ENCODE measurements at regions not wholly inside any gene's neighbourhood (a gene's known extent, or its start where the extent isn't known, plus 50 kb on each side); places are given as distances from the start of the nearest gene placed in this dataset.

- peak; percentile 66 for DNase-seq
Measured at GRCh38 chr2:7292154-7292691, 375.0 kb downstream of the RNF144A start.

- no peak for DNase-seq
Measured at GRCh38 chr2:7309582-7309981, 392.4 kb downstream of the RNF144A start.

GRCh38 chr2:7324706-7325105 is 407.5 kb downstream of the RNF144A start:
- no peak for DNase-seq

- no peak for DNase-seq
Measured at GRCh38 chr2:7325186-7325585, 408.0 kb downstream of the RNF144A start.

- no peak for DNase-seq
Measured at GRCh38 chr2:7329465-7329864, 412.3 kb downstream of the RNF144A start.

DNA sequence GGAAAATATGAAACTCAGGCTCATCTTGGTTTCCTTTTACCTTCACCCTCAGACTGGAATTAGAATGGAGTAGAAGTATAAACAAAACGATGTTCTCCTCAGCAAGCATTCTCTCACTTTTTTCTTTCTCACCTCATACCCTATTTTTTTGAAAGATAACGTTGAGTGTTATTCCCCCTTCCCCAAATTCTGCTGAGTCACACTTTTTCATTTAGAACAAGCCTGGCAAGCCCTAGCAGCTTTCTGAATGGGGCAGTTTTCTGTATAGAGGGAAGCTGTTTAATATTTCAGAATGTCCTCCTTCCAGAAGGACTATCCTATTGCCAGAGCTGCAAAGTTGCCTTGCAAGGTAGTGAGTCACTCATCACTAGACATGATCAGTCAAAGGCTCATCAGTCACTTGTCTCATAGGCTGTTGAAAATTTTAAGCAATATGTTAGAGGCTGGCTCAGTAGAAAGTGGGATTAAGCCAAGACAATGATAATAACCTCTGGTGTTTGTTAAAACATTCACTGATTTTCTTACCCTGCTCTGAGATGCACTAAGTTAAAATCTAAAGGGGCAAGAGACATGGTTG is 416.1 kb downstream of the RNF144A start:
- no peak for DNase-seq

DNA sequence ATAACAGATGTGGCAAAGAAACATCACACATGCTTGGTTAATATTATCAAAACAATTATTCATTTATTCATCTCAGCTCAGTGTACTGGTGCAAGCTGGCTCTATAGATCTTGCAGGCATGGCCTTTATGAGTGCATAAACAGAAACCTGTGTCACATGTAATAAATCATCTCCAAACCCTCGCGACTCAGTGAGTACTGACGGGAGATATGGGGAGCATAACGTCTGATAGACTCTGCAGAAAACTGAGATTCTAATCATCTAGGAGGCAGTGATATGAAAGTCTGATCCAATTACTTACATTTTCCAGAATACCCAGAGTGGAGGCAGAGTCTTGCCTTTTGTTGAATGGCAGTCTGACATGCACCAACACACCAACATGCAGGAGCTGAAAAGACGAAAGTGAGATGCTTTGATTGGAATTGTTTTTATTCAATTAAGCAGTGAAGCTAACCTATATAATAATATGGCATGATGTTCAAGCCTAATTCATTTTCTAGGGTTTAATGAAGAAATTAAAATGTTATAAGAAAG is 416.8 kb downstream of the RNF144A start:
- no peak for DNase-seq

- no peak for DNase-seq
Measured at GRCh38 chr2:7338961-7339360, 421.7 kb downstream of the RNF144A start.

DNA sequence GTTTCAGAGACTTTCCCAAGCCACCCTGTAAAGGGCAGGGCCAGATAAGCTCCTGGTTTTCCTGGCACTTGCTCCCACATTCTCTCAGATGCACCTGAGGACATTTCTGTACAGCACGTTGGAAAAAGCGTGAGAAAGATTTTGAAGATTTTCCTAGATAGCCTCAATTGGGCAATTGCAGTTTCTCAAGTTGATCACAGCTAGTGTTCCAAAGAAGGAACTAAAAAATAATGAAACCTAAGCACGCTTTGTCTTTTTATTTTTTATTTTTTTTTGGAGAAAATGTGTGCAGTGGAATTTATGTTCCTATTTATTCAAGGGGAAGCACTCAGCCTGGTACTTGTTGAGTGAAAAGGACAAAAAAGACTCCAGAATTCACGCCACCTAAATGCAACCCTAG is 429.1 kb downstream of the RNF144A start:
- DNase-seq, result no peak

DNA sequence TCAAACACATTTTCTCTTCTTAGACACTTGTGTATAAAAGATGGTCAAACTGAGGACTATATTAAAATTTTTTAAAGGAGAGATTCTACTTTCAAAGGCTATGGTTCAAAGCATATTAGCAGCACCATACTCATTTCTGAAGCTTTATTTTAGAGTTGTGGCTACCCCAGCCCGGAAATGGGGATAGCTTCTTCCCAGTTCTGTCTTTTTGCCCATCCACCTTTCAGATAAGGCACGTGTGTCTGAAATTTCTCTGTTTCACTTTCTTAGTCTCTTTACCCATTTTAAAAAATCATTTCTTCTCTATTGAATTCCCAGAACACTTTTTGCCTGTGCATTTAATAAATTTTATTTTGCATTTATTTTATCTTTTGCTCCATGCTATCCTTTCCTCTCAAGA is 431.5 kb downstream of the RNF144A start:
- DNase-seq, result no peak

DNA sequence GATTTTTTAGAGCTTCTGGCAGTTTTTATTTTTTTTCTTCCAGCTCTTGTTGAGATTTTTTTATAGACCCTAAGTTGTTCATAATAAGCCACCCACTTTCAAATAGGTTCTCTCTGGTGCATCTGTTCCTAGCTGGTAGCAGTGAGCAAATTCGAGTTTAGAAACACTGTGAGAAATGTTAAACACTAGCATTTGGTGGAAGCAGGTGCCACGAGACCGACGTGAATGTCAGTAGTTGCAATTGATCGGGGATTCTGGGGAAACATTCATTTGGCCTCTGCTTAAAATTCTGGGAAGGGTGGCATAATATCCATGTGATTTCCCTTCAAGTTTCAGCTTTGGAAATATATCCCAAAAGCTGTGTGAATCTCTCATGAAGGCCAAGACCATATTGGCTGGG is 435.0 kb downstream of the RNF144A start:
- DNase-seq, result no peak

DNA sequence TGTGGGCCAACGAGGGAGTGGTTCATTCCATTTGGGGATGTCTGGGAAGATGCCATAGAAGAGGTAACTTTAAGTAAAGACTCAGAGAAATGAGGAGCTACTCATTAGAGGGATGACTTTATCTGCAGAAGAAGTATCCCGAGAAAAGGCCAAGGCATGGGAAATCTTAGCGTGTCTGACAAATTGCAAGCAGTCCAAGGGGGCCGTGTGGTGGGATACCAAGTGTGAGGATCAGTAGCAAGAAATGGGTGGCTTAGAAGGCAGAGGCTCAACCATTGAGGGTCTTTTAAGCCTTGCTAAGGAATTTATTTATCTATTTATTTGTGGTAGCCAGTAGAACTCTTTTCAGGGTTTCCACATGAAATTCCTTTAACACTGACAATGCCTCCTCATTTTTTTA is 436.4 kb downstream of the RNF144A start:
- DNase-seq, result no peak

DNA sequence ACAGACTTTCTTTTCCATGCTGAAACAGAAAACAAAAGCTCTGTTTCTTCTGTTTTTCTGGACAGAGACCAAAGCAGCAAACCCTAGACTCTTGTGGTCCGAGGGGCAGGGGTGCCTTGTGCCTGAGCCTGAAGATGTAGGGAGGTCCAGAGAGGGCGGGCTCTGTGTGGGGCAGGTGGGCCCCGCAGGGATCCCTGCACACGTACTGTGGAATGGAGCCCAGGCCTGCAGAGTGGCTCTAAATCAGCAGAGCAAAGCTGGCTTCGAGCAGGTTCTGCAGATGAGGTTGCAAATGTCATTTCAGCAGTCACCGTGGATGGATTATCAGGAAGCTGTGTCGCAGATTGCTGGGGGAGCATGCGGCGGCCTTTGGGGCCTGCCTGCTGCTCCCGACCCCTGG is 438.6 kb downstream of the RNF144A start:
- DNase-seq, result no peak

GRCh38 chr2:7356909-7357584 is 439.8 kb downstream of the RNF144A start:
- no peak for DNase-seq

- no peak for DNase-seq
Measured at GRCh38 chr2:7357993-7358392, 440.8 kb downstream of the RNF144A start.

DNA sequence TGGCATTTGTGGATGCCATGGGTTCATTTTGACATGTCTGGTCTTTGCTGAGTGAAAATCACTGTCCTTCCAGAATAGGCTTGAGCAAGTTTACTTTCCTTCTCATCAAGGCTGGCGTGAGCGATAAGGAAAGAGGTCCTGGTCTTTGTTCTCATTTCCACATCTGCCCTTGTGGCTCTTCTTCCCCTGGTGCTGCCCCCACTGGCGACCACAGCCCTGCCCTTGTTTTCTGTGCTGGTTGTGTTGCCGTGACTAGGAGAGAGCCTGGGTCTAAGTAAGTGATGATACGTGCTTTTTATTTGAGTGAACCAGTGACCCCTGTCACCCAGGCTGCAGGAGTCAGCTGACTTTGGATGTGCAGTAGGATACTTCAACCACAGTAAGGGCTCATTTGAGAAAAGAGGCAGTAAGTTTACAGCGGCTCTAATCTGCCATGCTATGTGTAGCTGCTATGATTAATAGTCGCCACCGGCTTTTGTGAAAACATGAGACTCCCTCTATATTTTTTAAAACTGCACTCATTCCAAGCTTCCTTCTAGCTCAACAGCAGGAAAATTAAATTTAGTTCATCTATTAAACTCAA is 441.7 kb downstream of the RNF144A start:
- DNase-seq, result no peak

DNA sequence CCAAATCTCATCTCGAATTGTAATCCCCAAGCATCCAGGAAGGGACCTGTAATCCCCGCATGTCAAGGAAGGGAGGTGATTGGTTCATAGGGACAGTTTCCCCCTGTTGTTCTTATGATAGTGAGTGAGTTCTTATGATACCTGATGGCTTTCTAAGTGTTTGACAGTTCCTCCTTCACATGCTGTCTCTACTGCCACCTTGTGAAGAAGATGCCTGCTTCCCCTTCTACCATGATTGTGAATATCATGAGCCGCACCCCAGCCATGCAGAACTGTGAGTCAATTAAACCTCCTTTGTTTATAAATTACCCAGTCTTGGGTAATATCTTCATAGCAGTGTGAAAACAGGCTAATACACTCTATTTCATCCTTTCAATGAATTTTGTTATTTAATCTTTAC is 446.7 kb downstream of the RNF144A start:
- DNase-seq, result peak; percentile 5

DNA sequence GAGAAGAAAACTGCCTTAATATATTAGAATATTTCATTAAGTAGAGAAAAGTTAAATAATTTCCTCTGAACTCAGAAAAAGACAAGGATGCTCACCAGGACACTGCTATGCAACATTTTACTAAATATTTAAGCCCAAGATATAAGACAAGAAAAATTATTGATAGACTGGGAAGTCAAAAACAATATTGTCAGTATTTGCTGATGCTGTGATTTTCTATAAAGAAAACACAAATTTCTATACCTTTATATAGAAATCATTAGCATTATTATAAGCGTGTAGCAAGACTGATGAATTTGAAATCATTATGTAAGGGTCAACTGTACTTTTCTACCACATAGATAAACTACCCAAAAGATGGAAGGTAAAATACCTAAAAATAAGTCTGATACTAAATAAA is 451.0 kb downstream of the RNF144A start:
- no peak for DNase-seq

DNA sequence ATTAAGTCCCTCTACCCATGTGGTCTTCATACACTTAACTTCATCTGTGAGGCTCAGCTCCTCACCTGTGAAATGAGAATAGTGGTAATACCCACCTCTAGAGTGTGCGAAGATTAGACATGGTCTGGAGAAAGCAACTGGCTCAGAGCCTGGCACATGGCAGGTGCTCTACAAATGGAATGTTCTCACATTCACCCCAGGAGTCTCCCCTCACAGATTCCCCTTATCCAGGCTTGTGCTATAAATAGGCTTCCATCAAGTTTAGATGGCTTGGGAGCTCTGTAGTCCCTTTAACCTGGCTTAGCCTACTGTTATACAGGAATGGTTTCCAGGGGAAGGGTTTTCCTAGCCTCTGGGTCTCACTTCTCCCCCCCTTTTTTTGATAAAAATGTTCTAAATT is 455.9 kb downstream of the RNF144A start:
- DNase-seq, result no peak

- no peak for DNase-seq
Measured at GRCh38 chr2:7375901-7376300, 458.7 kb downstream of the RNF144A start.

- no peak for DNase-seq
Measured at GRCh38 chr2:7377916-7378569, 460.8 kb downstream of the RNF144A start.

DNA sequence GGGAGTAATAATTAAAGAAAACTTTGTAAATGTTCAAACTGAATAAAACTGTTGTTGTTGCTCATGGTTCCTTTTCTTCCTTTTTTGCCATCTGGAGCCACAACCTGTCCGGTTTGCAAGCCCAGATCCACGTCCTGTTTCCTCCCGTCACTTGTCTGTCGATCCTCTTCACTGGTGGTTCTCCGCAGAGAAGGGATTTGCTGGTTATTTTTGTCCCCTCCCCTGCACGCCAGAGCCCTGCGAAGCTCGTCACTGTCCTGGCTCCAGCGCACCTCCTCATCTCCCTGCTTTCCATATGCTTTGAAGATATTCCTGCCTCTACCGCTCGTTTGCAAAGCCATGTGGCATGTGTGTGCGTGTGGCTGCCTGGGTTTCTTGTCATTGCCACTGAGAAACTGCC is 461.4 kb downstream of the RNF144A start:
- DNase-seq, result no peak

GRCh38 chr2:7379799-7380198 is 462.6 kb downstream of the RNF144A start:
- no peak for DNase-seq

All from fibroblast of skin of scalp (primary cell).